ENCODE measurements at regions not wholly inside any gene's neighbourhood (a gene's known extent, or its start where the extent isn't known, plus 50 kb on each side); places are given as distances from the start of the nearest gene placed in this dataset.

DNA sequence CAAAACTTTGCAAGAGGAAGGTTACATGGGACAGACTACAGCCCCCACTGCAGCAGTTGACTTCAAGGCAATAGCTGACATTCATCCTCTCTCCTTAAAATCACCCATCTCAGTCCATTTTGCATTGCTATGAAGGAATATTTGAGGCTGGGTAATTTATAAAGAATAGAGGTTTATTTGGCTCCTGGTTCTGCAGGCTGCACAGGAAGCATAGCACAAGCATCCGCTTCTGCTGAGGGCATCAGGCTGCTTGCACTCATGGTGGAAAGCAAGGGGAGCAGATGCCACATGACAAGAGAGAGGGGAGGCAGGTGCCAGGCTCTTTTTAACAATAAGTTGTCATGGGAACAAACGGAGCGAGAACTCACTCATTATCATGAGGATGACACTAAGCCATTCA lies 646.0 kb downstream of the ZEB2 start:
- TF ChIP-seq, protein P1, sequence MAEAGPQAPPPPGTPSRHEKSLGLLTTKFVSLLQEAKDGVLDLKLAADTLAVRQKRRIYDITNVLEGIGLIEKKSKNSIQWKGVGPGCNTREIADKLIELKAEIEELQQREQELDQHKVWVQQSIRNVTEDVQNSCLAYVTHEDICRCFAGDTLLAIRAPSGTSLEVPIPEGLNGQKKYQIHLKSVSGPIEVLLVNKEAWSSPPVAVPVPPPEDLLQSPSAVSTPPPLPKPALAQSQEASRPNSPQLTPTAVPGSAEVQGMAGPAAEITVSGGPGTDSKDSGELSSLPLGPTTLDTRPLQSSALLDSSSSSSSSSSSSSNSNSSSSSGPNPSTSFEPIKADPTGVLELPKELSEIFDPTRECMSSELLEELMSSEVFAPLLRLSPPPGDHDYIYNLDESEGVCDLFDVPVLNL (CRISPR knock-in tag; IDR thresholded peaks at IDR 0.05; ENCODE audit: low read depth), result no peak
- TF ChIP-seq TCF7L2 (IDR thresholded peaks at IDR 0.05; ENCODE audit: low read depth, low read length), result no peak
- TF ChIP-seq, protein P2, sequence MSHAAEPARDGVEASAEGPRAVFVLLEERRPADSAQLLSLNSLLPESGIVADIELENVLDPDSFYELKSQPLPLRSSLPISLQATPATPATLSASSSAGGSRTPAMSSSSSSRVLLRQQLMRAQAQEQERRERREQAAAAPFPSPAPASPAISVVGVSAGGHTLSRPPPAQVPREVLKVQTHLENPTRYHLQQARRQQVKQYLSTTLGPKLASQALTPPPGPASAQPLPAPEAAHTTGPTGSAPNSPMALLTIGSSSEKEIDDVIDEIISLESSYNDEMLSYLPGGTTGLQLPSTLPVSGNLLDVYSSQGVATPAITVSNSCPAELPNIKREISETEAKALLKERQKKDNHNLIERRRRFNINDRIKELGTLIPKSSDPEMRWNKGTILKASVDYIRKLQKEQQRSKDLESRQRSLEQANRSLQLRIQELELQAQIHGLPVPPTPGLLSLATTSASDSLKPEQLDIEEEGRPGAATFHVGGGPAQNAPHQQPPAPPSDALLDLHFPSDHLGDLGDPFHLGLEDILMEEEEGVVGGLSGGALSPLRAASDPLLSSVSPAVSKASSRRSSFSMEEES (CRISPR knock-in tag; IDR thresholded peaks at IDR 0.05), result no peak
- TF ChIP-seq CBX3 (IDR thresholded peaks at IDR 0.05; ENCODE audit: borderline replicate concordance in 1 of 2, low read length in 2 of 2), result no peak
- TF ChIP-seq RAD21 (CRISPR knock-in tag; conservative IDR thresholded peaks at IDR 0.05 in 1 of 2, IDR thresholded peaks at IDR 0.05 in 1 of 2), result no peak
- TF ChIP-seq HDAC2 (IDR thresholded peaks at IDR 0.05), result no peak
- TF ChIP-seq, protein P3, sequence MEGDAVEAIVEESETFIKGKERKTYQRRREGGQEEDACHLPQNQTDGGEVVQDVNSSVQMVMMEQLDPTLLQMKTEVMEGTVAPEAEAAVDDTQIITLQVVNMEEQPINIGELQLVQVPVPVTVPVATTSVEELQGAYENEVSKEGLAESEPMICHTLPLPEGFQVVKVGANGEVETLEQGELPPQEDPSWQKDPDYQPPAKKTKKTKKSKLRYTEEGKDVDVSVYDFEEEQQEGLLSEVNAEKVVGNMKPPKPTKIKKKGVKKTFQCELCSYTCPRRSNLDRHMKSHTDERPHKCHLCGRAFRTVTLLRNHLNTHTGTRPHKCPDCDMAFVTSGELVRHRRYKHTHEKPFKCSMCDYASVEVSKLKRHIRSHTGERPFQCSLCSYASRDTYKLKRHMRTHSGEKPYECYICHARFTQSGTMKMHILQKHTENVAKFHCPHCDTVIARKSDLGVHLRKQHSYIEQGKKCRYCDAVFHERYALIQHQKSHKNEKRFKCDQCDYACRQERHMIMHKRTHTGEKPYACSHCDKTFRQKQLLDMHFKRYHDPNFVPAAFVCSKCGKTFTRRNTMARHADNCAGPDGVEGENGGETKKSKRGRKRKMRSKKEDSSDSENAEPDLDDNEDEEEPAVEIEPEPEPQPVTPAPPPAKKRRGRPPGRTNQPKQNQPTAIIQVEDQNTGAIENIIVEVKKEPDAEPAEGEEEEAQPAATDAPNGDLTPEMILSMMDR (IDR thresholded peaks at IDR 0.05 in 2 of 3, conservative IDR thresholded peaks at IDR 0.05 in 1 of 3; ENCODE audit: insufficient read depth in 2 of 3, low read depth in 1 of 3, low read length in 3 of 3), result no peak
- no peak for TF ChIP-seq ERF (CRISPR knock-in tag; IDR thresholded peaks at IDR 0.05)
- TF ChIP-seq, protein P4, sequence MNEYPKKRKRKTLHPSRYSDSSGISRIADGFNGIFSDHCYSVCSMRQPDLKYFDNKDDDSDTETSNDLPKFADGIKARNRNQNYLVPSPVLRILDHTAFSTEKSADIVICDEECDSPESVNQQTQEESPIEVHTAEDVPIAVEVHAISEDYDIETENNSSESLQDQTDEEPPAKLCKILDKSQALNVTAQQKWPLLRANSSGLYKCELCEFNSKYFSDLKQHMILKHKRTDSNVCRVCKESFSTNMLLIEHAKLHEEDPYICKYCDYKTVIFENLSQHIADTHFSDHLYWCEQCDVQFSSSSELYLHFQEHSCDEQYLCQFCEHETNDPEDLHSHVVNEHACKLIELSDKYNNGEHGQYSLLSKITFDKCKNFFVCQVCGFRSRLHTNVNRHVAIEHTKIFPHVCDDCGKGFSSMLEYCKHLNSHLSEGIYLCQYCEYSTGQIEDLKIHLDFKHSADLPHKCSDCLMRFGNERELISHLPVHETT (CRISPR knock-in tag; conservative IDR thresholded peaks at IDR 0.05 in 1 of 2, IDR thresholded peaks at IDR 0.05 in 1 of 2), result no peak
